ENCODE measurements at regions not wholly inside any gene's neighbourhood (a gene's known extent, or its start where the extent isn't known, plus 50 kb on each side); places are given as distances from the start of the nearest gene placed in this dataset.

DNA sequence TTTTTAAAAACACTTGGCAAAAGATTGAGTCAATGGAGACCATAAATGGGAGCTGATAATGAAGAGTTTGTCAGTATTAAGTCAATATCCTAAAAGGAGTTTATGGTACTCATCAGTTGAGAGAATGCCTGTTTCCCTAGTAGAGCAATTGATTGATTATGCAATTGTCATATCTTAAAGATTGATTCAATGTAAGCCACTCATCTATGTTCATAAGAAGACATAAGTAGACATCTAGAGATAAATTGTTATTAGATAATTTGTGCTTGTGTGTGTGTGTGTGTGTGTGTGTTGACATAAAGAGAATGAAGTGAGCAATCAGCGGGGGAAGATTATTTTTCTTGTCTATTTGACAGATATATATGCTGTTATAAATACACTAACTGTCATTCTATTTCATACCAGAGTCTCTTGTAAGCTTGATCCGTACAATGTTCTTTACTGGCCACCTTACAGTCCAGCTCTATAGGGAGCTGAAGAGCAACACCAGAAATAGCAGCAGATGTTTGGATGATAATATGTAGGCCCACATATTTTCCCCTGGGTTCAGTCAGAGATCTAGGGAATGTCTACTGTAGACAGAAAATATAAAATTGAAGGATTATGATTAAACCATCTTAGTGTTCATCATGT lies 848.6 kb upstream of the EPHA6 start:
- DNase-seq, result no peak

GRCh38 chr3:95971573-95971972 lies 842.8 kb upstream of the EPHA6 start:
- DNase-seq, result no peak

DNA sequence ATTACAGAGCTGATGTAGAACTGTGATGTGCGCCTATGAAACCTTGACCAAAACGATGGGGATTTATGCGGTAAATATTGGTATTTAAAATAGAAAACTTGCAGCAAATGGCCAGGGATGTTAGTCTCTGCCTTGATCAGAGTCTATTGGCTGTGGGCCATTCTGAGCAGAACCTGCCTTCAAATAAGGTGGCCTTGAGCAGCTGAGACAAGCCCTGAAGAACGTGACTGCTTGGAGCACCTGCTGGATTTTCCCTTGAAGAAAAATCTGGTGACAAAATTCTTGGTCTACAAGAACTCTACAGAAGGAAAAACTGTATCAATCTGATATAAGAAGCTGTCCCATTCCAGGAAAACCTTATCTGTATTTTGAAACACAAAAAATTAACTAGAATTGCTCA lies 820.1 kb upstream of the EPHA6 start:
- DNase-seq, result no peak

GRCh38 chr3:96000966-96001365 lies 813.4 kb upstream of the EPHA6 start:
- peak; percentile 0 for DNase-seq

GRCh38 chr3:96007650-96008195 lies 806.7 kb upstream of the EPHA6 start:
- DNase-seq, result no peak

- no peak for DNase-seq
Observed at GRCh38 chr3:96012939-96013338, 801.5 kb upstream of the EPHA6 start.

- DNase-seq, result no peak
Observed at GRCh38 chr3:96017556-96017955, 796.8 kb upstream of the EPHA6 start.

DNA sequence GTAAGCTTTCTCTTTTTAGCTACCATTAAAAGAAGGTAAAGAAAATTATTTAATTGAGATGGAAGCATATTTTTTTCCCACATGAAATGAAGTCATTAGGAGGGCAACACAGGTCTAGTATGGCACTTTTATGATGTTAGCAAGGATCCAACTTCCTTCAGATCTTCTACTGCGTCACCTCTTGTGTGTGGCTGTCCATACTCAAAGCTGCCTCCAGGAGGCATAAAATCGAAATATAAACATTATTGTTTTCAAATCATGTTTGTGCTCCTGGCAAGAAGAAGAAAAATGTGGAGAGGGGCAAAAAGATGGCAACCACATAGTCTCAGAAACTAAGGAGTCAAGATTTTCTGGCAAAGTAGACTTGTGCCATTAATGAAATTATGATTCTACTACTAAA lies 791.7 kb upstream of the EPHA6 start:
- no peak for DNase-seq

- DNase-seq, result no peak
Observed at GRCh38 chr3:96027718-96028117, 786.7 kb upstream of the EPHA6 start.

DNA sequence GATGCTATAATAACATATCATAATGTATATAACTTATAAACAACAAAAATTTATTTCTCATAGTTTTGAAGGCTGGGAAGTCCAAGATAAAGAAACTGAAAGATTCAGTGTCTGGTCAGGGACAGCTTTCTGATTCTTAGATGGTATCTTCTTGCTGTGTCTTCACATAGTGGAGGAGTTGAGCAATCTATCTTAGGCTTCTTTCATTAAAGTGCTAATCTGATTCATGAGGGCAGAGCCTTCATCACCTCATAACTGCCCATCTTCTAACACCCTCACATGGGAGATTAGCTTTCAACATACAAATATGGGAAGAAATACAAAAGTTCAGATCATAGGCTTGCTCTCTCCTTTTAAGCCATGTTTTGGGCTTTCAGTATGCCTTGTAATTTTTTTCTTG lies 774.8 kb upstream of the EPHA6 start:
- no peak for DNase-seq

- DNase-seq, result no peak
Observed at GRCh38 chr3:96059301-96059700, 755.1 kb upstream of the EPHA6 start.

DNA sequence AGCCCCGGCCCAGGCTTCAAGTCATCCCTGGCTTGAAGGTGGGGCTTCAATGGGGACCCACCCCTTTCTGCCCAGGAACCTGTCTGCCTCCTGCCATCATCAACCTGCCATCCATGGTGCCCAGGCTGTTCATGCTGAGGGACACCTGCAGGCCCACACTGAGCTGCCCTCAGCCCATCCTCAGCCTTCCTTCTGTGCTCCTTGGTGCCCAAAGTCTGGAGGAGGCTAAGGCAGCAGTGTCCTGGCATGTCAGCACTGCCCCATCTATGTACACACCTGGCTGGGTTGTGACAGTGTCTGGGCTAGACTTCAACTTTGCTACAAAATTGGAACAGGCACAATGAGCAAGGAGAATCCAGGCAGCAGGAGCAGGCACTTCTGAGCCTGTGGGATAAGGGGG lies 745.3 kb upstream of the EPHA6 start:
- no peak for DNase-seq

- no peak for DNase-seq
Observed at GRCh38 chr3:96070678-96071077, 743.7 kb upstream of the EPHA6 start.

- DNase-seq, result no peak
Observed at GRCh38 chr3:96071097-96071496, 743.3 kb upstream of the EPHA6 start.

GRCh38 chr3:96072226-96072625 lies 742.2 kb upstream of the EPHA6 start:
- DNase-seq, result no peak

GRCh38 chr3:96083610-96084009 lies 730.8 kb upstream of the EPHA6 start:
- DNase-seq, result no peak

GRCh38 chr3:96086018-96086417 lies 728.4 kb upstream of the EPHA6 start:
- DNase-seq, result no peak

DNA sequence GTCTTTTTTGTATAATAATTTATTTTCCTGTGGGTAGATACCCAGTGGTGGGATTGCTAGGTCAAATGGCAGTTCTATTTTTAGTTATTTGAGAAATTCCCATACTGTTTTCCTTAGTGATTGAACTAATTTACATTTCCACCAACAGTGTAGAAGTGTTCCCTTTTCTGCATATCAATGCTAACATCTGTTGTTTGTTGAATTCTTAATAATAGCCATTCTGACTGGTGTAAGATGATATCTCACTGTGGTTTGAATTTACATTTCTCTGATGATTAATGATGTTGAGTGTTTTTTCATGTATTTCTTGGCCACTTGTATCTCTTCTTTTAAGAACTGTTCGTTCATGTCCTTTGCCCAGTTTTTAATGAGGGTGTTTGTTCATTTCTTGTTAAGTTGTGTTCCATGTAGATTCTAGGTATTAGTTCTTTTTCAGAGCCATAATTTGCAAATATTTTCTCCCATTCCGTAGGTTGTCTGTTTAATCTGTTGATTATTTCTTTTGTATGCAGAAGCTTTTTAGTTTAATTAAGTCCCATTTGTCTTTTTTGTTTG lies 713.3 kb upstream of the EPHA6 start:
- no peak for DNase-seq

DNA sequence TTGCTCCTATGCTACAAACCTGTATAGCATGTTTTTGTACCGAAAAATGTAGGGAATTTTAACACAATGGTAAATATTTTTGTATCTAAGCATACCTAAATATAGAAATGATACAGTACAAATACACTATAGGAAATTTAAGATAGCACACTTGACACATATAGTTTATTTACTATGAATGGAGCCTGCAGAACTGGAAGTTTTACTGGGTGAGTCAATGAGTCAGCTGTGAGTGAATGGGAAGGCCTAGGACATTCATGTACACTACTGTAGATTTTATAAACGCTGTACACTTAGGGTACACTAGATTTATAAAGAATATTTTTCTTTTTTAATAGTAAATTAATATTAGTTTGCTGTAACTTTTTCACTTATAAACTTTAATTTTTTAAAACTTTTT lies 707.7 kb upstream of the EPHA6 start:
- DNase-seq, result no peak
